ENCODE measurements at regions not wholly inside any gene's neighbourhood (a gene's known extent, or its start where the extent isn't known, plus 50 kb on each side); places are given as distances from the start of the nearest gene placed in this dataset.

- TF ChIP-seq CTCF (conservative IDR thresholded peaks at IDR 0.05; ENCODE audit: low read length) (no peak), EZH2phosphoT487 (IDR thresholded peaks at IDR 0.05; ENCODE audit: borderline replicate concordance, low read depth, low read length) (no peak)
Observed at GRCh38 chr2:194562329-194562728, 1094.7 kb upstream of the SLC39A10 start.
